Gastrocnemius medialis (tissue), 4 donors: ENCODE measurements at regions not wholly inside any gene's neighbourhood (a gene's known extent, or its start where the extent isn't known, plus 50 kb on each side); places are given as distances from the start of the nearest gene placed in this dataset.

Experiments used
- ATAC-seq, 2 donors: fragments of 150-250 bp; one replicate each; pipeline ENCODE4 v1.9.1; 2016
- DNase-seq, 2 donors: peaks; one replicate each; pipeline ENCODE4 v3.0.0-alpha.2; 2019
- H3K27ac ChIP-seq, 4 donors: fragments of 200-600 bp; sonication (generic); 1 replicate in 1 of 4; 2 replicates in 3 of 4; pipeline ENCODE4 v1.5.1; 2016 to 2018; ENCODE audit warnings: mild to moderate bottlenecking in 2 of 4, moderate library complexity in 1 of 4
- H3K27me3 ChIP-seq, 3 donors: fragments of 200-600 bp; sonication (generic) in 2 of 3; 1 replicate in 1 of 3; 2 replicates in 2 of 3; pipeline versions ENCODE4 v1.5.1 to v1.6.0; 2016 to 2019; ENCODE audit warnings: mild to moderate bottlenecking in 1 of 3, moderate library complexity in 1 of 3
- H3K36me3 ChIP-seq, 2 donors: fragments of 200-600 bp; sonication (generic) in 1 of 2; one replicate each; pipeline ENCODE4 v1.5.1; 2017 to 2018
- H3K4me1 ChIP-seq, 2 donors: fragments of 200-600 bp; sonication (generic) in 1 of 2; one replicate each; pipeline ENCODE4 v1.5.1; 2016 to 2017; ENCODE audit warnings: mild to moderate bottlenecking in 2 of 2
- H3K4me3 ChIP-seq, 4 donors: fragments of 200-600 bp; sonication (generic) in 3 of 4; 1 replicate in 1 of 4; 2 replicates in 3 of 4; pipeline ENCODE4 v1.5.1; 2016 to 2019; ENCODE audit warnings: mild to moderate bottlenecking in 2 of 4
- H3K9me3 ChIP-seq, 3 donors: fragments of 200-600 bp; sonication (generic) in 2 of 3; 1 replicate in 1 of 3; 2 replicates in 2 of 3; pipeline ENCODE4 v1.5.1; 2016 to 2019
- POLR2A ChIP-seq, 2 donors: fragments of 450-650 bp; IDR thresholded peaks; one replicate each; pipeline ENCODE4 v1.6.1; 2017; ENCODE audit warnings: antibody characterized with exemption in 2 of 2, mild to moderate bottlenecking in 2 of 2, moderate library complexity in 2 of 2
- in situ Hi-C, 4 donors: fragments of 200-750 bp; cut with MboI; loops; one replicate each; pipeline versions ENCODE4 v1.15.0 to v1.8.0; 2017; ENCODE audit warnings: low sequenced_read_pairs in 4 of 4
- intact Hi-C: fragments of 100-400 bp; cut with DNase I; formaldehyde crosslinking; loops from one replicate; pipeline ENCODE4 v1.15.1; 2023; ENCODE audit warnings: low total_unique reads
- TF ChIP-seq, protein P1 (sequence below), 5 experiments: fragments of 450-650 bp in 3 of 5; fragments of 200-600 bp in 2 of 5; sonication (generic) in 2 of 5; IDR thresholded peaks in 4 of 5; conservative IDR thresholded peaks in 1 of 5; 1 replicate in 4 of 5; 2 replicates in 1 of 5; pipeline ENCODE4 v1.5.1; 2016 to 2019; ENCODE audit warnings: antibody characterized with exemption in 5 of 5, mild to moderate bottlenecking in 3 of 5, moderate library complexity in 3 of 5

DNA sequence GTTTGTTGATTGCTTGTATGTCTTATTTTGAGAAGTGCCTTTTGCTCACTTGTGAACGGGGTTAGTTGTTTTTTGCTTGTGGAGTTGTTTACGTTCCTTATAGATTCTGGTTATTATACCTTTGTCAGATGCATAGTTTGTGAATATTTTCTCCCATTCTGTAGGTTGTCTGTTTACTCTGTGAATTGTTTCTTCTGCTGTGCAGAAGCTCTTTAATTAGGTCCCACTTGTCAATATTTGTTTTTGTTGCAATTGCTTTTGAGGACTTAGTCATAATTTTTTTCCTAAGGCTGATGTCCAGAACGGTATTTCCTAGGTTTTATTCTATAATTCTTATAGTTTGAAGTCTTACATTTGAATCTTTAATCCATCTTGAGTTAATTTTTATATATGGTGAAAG, 285.3 kb upstream of the GADL1 start:
- no peak for DNase-seq
- Histone ChIP-seq H3K36me3 (no peaks in the 10 kb centered on the region), H3K4me3 (no peak overlapping the region), H3K9me3 (no peaks in the 10 kb centered on the region), H3K4me1 (no peaks in the 10 kb centered on the region), H3K27ac (no peak overlapping the region), H3K27me3 (no peaks in the 10 kb centered on the region)
- intact Hi-C loops (no loop called here), in situ Hi-C loops (no loop called here)
- TF ChIP-seq, protein P1, sequence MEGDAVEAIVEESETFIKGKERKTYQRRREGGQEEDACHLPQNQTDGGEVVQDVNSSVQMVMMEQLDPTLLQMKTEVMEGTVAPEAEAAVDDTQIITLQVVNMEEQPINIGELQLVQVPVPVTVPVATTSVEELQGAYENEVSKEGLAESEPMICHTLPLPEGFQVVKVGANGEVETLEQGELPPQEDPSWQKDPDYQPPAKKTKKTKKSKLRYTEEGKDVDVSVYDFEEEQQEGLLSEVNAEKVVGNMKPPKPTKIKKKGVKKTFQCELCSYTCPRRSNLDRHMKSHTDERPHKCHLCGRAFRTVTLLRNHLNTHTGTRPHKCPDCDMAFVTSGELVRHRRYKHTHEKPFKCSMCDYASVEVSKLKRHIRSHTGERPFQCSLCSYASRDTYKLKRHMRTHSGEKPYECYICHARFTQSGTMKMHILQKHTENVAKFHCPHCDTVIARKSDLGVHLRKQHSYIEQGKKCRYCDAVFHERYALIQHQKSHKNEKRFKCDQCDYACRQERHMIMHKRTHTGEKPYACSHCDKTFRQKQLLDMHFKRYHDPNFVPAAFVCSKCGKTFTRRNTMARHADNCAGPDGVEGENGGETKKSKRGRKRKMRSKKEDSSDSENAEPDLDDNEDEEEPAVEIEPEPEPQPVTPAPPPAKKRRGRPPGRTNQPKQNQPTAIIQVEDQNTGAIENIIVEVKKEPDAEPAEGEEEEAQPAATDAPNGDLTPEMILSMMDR (IDR thresholded peaks at IDR 0.05 in 4 of 5, conservative IDR thresholded peaks at IDR 0.05 in 1 of 5), result no peak
- TF ChIP-seq POLR2A (IDR thresholded peaks at IDR 0.05), result no peak
- no peak for ATAC-seq

DNA sequence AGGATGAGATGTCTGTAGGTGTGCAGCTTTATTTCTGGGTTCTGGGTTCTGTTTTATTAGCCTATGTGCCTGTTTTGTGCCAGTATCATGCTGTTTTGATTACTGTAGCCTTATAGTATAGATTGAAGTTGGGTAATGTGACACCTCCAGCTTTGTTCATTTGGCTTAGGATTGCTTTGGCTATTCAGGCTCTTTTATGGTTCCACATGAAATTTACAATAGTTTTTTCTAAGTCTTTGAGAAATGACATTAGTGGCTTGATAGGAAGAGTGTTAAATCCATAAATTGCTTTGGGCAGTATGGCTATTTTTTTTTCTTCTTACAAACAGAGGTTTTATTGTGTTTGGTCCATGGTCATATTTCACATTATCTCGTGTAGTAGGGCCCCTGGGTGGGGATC, 285.8 kb upstream of the GADL1 start:
- no peak for ATAC-seq
- no peaks in the 10 kb centered on the region for H3K9me3 ChIP-seq
- no peaks in the 10 kb centered on the region for H3K36me3 ChIP-seq
- no peak overlapping the region for H3K27ac ChIP-seq
- DNase-seq, result no peak
- H3K4me3 ChIP-seq, result no peak overlapping the region
- intact Hi-C loops, result no loop called here
- no peaks in the 10 kb centered on the region for H3K4me1 ChIP-seq
- in situ Hi-C loops, result no loop called here
- no peak for TF ChIP-seq POLR2A (IDR thresholded peaks at IDR 0.05)
- TF ChIP-seq, protein P1 (IDR thresholded peaks at IDR 0.05 in 4 of 5, conservative IDR thresholded peaks at IDR 0.05 in 1 of 5), result no peak
- no peaks in the 10 kb centered on the region for H3K27me3 ChIP-seq

DNA sequence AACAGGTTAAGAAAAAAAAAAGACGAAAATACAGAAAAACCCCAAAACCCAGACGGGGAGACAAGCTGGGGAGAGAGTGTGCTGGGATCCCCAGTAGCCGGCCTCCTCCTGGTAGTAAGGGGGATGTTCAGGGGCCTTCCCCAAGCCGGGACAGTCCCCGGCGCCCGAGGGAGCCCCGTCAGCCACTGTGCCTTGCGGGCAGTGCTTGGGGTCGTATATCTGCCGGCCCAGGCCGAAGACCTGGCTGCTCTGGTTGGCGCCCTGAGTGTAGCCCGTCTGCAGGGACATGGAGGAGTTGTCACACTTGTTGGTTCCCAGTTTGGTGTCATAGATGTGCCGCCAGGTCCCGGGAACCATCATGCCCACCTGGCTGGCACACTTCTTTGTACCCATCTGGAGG, 287.2 kb upstream of the GADL1 start:
- H3K36me3 ChIP-seq, result no peaks in the 10 kb centered on the region

DNA sequence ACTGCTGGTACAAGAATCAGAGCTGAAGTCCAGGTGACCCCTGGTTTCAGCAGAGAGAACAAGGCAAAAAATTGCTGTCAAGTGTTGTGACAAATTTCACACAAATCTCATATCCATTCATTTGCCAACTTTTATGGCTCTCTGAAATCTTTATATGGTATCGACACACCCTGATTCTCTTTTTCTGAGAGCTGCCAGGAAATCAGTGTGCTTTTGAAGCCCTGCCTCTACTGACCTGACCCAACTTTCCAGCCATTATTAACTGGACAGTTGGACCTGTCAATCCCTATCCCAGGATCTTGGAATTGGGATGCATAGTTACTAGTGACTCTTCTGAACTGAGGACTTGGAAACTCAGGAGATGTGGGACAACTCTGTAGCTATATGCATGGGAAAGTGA, 288.2 kb upstream of the GADL1 start:
- TF ChIP-seq, protein P1 (IDR thresholded peaks at IDR 0.05 in 4 of 5, conservative IDR thresholded peaks at IDR 0.05 in 1 of 5), result no peak
- TF ChIP-seq POLR2A (IDR thresholded peaks at IDR 0.05), result no peak
- Histone ChIP-seq H3K27me3 (no peaks in the 10 kb centered on the region), H3K9me3 (no peaks in the 10 kb centered on the region), H3K4me3 (no peak overlapping the region), H3K36me3 (no peaks in the 10 kb centered on the region), H3K27ac (no peak overlapping the region), H3K4me1 (no peaks in the 10 kb centered on the region)
- DNase-seq, result no peak
- no peak for ATAC-seq
- in situ Hi-C loops (no loop called here), intact Hi-C loops (no loop called here)

More for the DNA sequence above, 287.2 kb upstream of the GADL1 start:
- H3K27ac ChIP-seq, result no peak overlapping the region
- in situ Hi-C loops (no loop called here), intact Hi-C loops (no loop called here)
- DNase-seq (no peak), ATAC-seq (no peak)
- H3K4me1 ChIP-seq, result no peaks in the 10 kb centered on the region
- no peaks in the 10 kb centered on the region for H3K9me3 ChIP-seq
- no peaks in the 10 kb centered on the region for H3K27me3 ChIP-seq
- no peak overlapping the region for H3K4me3 ChIP-seq
- TF ChIP-seq, protein P1 (IDR thresholded peaks at IDR 0.05 in 4 of 5, conservative IDR thresholded peaks at IDR 0.05 in 1 of 5), result no peak
- no peak for TF ChIP-seq POLR2A (IDR thresholded peaks at IDR 0.05)
